Left lung (tissue), 4 donors: ENCODE measurements at regions not wholly inside any gene's neighbourhood (a gene's known extent, or its start where the extent isn't known, plus 50 kb on each side); places are given as distances from the start of the nearest gene placed in this dataset.

Source experiments
- ATAC-seq: fragments of 200-7000 bp; cut with Tn5 transposase; one replicate; pipeline ENCODE4 v1.9.1; 2020; ENCODE audit warnings: moderate library complexity
- DNase-seq, 4 donors: peaks; one replicate each; pipeline ENCODE4 v3.0.0-alpha.2; 2013 to 2020
- H3K27ac ChIP-seq, 2 donors: fragments of 200-600 bp; sonication (generic) in 1 of 2; one replicate each; pipeline versions ENCODE4 v1.5.0 to v1.8.0; 2020 to 2021
- H3K27me3 ChIP-seq, 2 donors: fragments of 200-600 bp; sonication (generic) in 1 of 2; one replicate each; pipeline versions ENCODE4 v1.5.0 to v1.8.0; 2020 to 2021
- H3K36me3 ChIP-seq, 2 donors: fragments of 200-600 bp; sonication (generic) in 1 of 2; one replicate each; pipeline versions ENCODE4 v1.5.0 to v1.8.0; 2020 to 2021
- H3K4me1 ChIP-seq, 2 donors: fragments of 200-600 bp; one replicate each; pipeline ENCODE4 v1.8.0; 2021
- H3K4me3 ChIP-seq, 2 donors: fragments of 200-600 bp; sonication (generic) in 1 of 2; one replicate each; pipeline versions ENCODE4 v1.5.0 to v1.8.0; 2020 to 2021; ENCODE audit warnings: mild to moderate bottlenecking in 1 of 2
- H3K9me3 ChIP-seq, 2 donors: fragments of 200-600 bp; sonication (generic) in 1 of 2; one replicate each; pipeline versions ENCODE4 v1.5.0 to v1.8.0; 2020 to 2021
- CTCF ChIP-seq, 2 donors: fragments of 200-600 bp; sonication (generic) in 1 of 2; IDR thresholded peaks; one replicate each; pipeline versions ENCODE4 v1.5.0 to v1.8.0; 2021; ENCODE audit warnings: antibody characterized with exemption in 2 of 2
- intact Hi-C, 2 donors: fragments of 100-400 bp; cut with DNase I; formaldehyde crosslinking; loops; one replicate each; pipeline versions ENCODE4 v1.11.2 to v1.14.2; 2022
- donor health status: DM: no; HTN: yes; CAD: no.
- donor health status: DM: no; HTN: no; CAD: no.

DNA sequence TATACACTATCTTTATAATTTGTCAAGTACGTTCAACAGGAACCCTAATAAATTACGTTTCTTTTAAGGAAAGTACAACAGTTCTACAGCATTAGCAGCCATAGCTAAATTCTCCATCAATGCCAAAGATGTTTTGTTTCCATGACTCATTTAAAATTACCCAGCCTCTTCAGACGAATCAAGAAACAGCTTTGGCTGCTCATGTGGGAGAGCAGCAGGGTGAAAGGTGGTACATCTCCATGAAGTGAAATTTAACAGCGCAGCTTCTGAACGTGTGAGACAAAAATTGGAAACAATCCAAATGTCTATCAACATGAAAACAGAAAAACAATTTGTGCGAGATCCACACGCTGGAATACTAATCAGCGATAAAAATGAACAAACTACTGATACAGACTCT is 327.3 kb upstream of the CDH6 start:
- intact Hi-C loops: no loop called here
- H3K9me3 ChIP-seq: peaks cover 0 to 3% of the 10 kb centered on the region in 2 donors
- DNase-seq (no peak), ATAC-seq (no peak)
- no peaks in the 10 kb centered on the region for H3K36me3 ChIP-seq
- H3K4me1 ChIP-seq: no peaks in the 10 kb centered on the region
- H3K27ac ChIP-seq: no peak overlapping the region
- no peaks in the 10 kb centered on the region for H3K27me3 ChIP-seq
- TF ChIP-seq CTCF (IDR thresholded peaks at IDR 0.05): no peak
- H3K4me3 ChIP-seq: no peak overlapping the region

DNA sequence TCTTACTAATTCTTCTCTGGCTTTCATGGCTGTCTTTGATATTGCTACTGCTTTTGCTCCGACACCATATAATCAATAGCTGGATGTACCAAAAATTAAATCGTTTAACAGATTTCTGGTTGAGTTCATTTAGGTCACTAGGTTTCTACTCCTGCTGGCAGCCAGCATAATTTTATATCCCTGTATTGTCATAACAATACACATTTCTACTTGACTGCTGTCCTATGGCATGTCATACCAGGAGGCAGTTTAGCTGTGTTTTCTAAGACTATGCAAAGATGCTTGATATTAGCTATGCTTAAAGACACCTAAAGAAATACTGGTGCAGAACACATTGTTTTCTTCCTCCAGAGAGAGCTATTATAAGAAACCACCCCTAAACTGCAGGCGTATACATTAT is 337.2 kb upstream of the CDH6 start:
- H3K27me3 ChIP-seq: no peaks in the 10 kb centered on the region
- peaks cover 0 to 6% of the 10 kb centered on the region in 2 donors for H3K9me3 ChIP-seq
- H3K36me3 ChIP-seq: no peaks in the 10 kb centered on the region
- no peak overlapping the region for H3K4me3 ChIP-seq
- ATAC-seq (no peak), DNase-seq (no peak)
- intact Hi-C loops: no loop called here
- no peak for TF ChIP-seq CTCF (IDR thresholded peaks at IDR 0.05)
- H3K4me1 ChIP-seq: no peaks in the 10 kb centered on the region
- no peak overlapping the region for H3K27ac ChIP-seq

DNA sequence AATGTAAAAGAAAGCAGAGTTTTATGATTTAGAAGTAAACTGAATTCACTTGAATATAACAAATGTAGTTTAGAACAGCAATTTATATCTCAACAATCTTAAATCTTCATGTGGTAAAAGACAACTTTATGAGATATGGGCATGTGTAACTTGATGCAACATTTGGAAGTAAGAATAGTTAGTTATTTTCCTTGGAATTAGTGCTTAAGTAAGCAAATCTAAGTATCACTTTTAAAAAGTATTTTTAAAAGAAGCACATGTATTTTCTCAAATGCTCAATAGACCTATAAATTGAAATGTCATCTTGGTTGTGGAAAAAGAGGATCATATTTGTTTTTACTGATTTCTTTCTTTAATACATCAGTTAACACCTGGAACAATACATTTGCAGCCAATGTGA is 340.3 kb upstream of the CDH6 start:
- no peaks in the 10 kb centered on the region for H3K36me3 ChIP-seq
- intact Hi-C loops: no loop called here
- H3K9me3 ChIP-seq: peaks cover 0 to 3% of the 10 kb centered on the region in 2 donors
- no peak overlapping the region for H3K27ac ChIP-seq
- no peaks in the 10 kb centered on the region for H3K27me3 ChIP-seq
- ATAC-seq: no peak
- TF ChIP-seq CTCF (IDR thresholded peaks at IDR 0.05): no peak
- no peaks in the 10 kb centered on the region for H3K4me1 ChIP-seq
- H3K4me3 ChIP-seq: no peak overlapping the region
- DNase-seq: no peak

DNA sequence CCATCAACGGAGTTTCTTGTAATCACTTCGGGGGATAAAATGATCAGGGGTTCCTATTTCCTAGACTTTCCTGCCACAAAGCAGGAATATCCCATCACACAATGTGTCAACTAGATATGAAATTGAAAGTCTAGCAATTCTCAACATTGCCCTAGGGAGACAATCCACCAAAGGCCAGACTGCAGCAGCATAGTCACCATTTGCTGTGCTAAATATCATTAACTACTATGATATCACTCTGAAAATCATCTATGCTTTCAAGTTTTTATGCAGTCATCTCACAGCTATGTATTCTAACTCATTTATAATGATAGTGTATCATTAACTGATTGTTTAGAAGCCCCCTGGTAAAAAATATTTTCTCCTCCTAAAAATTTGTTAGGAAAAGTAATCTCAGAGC is 342.6 kb upstream of the CDH6 start:
- no peaks in the 10 kb centered on the region for H3K27me3 ChIP-seq
- no peaks in the 10 kb centered on the region for H3K36me3 ChIP-seq
- DNase-seq (no peak), ATAC-seq (no peak)
- TF ChIP-seq CTCF (IDR thresholded peaks at IDR 0.05): no peak
- intact Hi-C loops: no loop called here
- no peak overlapping the region for H3K4me3 ChIP-seq
- no peaks in the 10 kb centered on the region for H3K4me1 ChIP-seq
- no peaks in the 10 kb centered on the region for H3K9me3 ChIP-seq
- no peak overlapping the region for H3K27ac ChIP-seq

DNA sequence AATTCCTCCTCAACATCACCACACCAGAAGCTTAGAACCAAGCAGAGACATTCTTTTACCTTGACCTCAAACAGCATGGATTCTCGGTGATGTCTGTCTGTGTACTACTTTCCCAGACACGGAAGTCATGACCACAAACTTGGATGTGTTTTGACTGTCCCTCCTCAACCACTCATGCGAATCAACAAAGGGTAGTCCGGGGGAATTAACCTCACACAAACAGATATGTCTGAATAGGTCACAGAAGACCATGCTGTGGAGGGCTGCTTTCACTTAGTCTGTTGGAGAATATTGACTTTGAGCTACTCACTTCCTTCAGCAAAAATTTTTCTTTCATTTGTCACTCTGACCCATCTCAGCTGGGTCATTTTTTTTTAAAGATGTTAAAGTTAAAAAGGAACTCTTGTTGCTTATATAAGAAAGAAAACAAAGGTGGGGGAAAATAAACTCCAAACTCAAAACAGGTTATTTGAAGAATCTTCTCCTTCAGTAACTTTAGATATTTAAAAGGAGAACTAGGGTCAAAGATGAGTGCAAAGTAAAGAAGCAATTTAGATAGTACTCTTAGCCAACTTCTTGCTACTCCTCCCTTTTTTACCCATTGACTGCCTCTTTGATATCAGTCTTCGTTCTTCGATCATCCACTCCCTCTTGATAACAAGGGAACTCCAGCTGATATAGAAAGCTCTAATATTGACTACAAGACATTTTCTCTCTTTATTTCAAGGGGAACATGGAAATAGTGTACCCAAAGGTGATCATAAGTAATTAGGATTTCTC is 343.4 kb upstream of the CDH6 start:
- no peak overlapping the region for H3K4me3 ChIP-seq
- no peak overlapping the region for H3K27ac ChIP-seq
- no peaks in the 10 kb centered on the region for H3K36me3 ChIP-seq
- intact Hi-C loops: no loop called here
- H3K27me3 ChIP-seq: no peaks in the 10 kb centered on the region
- DNase-seq: no peak
- TF ChIP-seq CTCF (IDR thresholded peaks at IDR 0.05): no peak
- no peaks in the 10 kb centered on the region for H3K9me3 ChIP-seq
- no peak for ATAC-seq
- no peaks in the 10 kb centered on the region for H3K4me1 ChIP-seq
